IMR-90 (cell line): ENCODE measurements at regions not wholly inside any gene's neighbourhood (a gene's known extent, or its start where the extent isn't known, plus 50 kb on each side); places are given as distances from the start of the nearest gene placed in this dataset.
"Not testable (repeated sequence)": the region's sequence is repeated elsewhere in the genome, so short reads cannot be mapped to it uniquely, and the experiment has no call there.

Experiments used
- ATAC-seq: fragments of 200-7000 bp; cut with Tn5 transposase; 2 replicates; pipeline ENCODE4 v1.9.1; 2020; ENCODE audit warnings: low read depth, mild to moderate bottlenecking, moderate library complexity
- BruUV-seq: library from RNA; stranded (reverse); fragments of 400-500 nt; replicated peaks from 2 replicates; lab custom pipeline; 2021; lab: Mats Ljungman, UMichigan
- CTCF ChIA-PET: fragments of 300-600 bp; formaldehyde crosslinking; extraction: SDS; loops from one replicate; lab custom pipeline; 2021; ENCODE audit warnings: antibody characterized with exemption; lab: Yijun Ruan, JAX
- POLR2A ChIA-PET: fragments of 300-600 bp; sonication (Branson Sonifier 250); formaldehyde crosslinking; loops from one replicate; lab custom pipeline; 2022; ENCODE audit warnings: antibody characterized with exemption; ENCODE audit not compliant: unreplicated experiment; lab: Charles Lee
- DNase-seq: peaks from one replicate; pipeline ENCODE4 v3.0.0; 2013
- H2AFZ ChIP-seq: replicated peaks from 2 replicates; pipeline ENCODE3; 2013; ENCODE audit warnings: low read length, mild to moderate bottlenecking; ENCODE audit not compliant: poor library complexity
- H2AK5ac ChIP-seq: 2 replicates; pipeline ENCODE4 v1.6.1; 2013; ENCODE audit warnings: low read depth, low read length, inconsistent platforms
- H2AK9ac ChIP-seq: replicated peaks from 2 replicates; pipeline ENCODE3; 2013; ENCODE audit warnings: mild to moderate bottlenecking, low read depth, low read length, moderate library complexity; ENCODE audit not compliant: poor library complexity
- H2BK120ac ChIP-seq: 2 replicates; pipeline ENCODE4 v1.6.1; 2013; ENCODE audit warnings: low read depth, low read length, inconsistent platforms
- H2BK15ac ChIP-seq: 3 replicates; pipeline ENCODE4 v1.6.1; 2013; ENCODE audit warnings: low read depth, low read length, inconsistent platforms
- H2BK20ac ChIP-seq: 2 replicates; pipeline ENCODE4 v1.6.1; 2013; ENCODE audit warnings: low read depth, mild to moderate bottlenecking, inconsistent platforms, low read length, moderate library complexity
- H2BK5ac ChIP-seq: 2 replicates; pipeline ENCODE4 v1.6.1; 2013; ENCODE audit warnings: mild to moderate bottlenecking, low read depth, low read length, inconsistent platforms; ENCODE audit not compliant: poor library complexity, severe bottlenecking
- H3K14ac ChIP-seq: replicated peaks from 2 replicates; pipeline ENCODE4 v1.6.1; 2013; ENCODE audit warnings: low read depth, low read length, inconsistent platforms
- H3K18ac ChIP-seq: 2 replicates; pipeline ENCODE4 v1.6.1; 2013; ENCODE audit warnings: low read depth, low read length, control low read depth
- H3K23ac ChIP-seq: 2 replicates; pipeline ENCODE4 v1.6.1; 2013; ENCODE audit warnings: low read depth, low read length, inconsistent platforms
- H3K27ac ChIP-seq: 2 replicates; pipeline ENCODE4 v1.5.1; 2013; ENCODE audit warnings: mild to moderate bottlenecking, control low read depth, low read length; ENCODE audit not compliant: insufficient read depth
- H3K27me3 ChIP-seq: 2 replicates; pipeline ENCODE4 v1.6.1; 2013; ENCODE audit warnings: low read length; ENCODE audit not compliant: control insufficient read depth, insufficient read depth
- H3K36me3 ChIP-seq: 2 replicates; pipeline ENCODE4 v1.6.1; 2013; ENCODE audit warnings: low read length, mixed read lengths; ENCODE audit not compliant: control insufficient read depth, insufficient read depth
- H3K4ac ChIP-seq: 2 replicates; pipeline ENCODE4 v1.6.1; 2013; ENCODE audit warnings: low read depth, low read length, inconsistent platforms
- H3K4me1 ChIP-seq: 2 replicates; pipeline ENCODE4 v1.6.1; 2013; ENCODE audit warnings: low read length, mixed read lengths; ENCODE audit not compliant: control insufficient read depth, insufficient read depth
- H3K4me2 ChIP-seq: 2 replicates; pipeline ENCODE4 v1.6.1; 2013; ENCODE audit warnings: low read depth, mild to moderate bottlenecking, control low read depth, low read length, moderate library complexity
- H3K4me3 ChIP-seq: 2 replicates; pipeline ENCODE4 v1.5.1; 2013; ENCODE audit warnings: low read depth, mild to moderate bottlenecking, control low read depth, low read length, moderate library complexity; ENCODE audit not compliant: insufficient read depth
- H3K56ac ChIP-seq: 2 replicates; pipeline ENCODE4 v1.6.1; 2013; ENCODE audit warnings: low read length, inconsistent platforms; ENCODE audit not compliant: insufficient read depth; ENCODE audit errors: extremely low read depth
- H3K79me1 ChIP-seq, 2 experiments: 2 replicates each; pipeline ENCODE4 v1.6.1; 2013; ENCODE audit warnings: low read length in 2 of 2, inconsistent platforms in 1 of 2, low read depth in 1 of 2
- H3K9ac ChIP-seq: 2 replicates; pipeline ENCODE4 v1.6.1; 2013; ENCODE audit warnings: low read depth, low read length, control low read depth
- H3K9me1 ChIP-seq: 2 replicates; pipeline ENCODE4 v1.6.1; 2013; ENCODE audit warnings: low read length, inconsistent platforms; ENCODE audit not compliant: insufficient read depth
- H3K9me3 ChIP-seq: 2 replicates; pipeline ENCODE4 v1.6.1; 2013; ENCODE audit warnings: low read length; ENCODE audit not compliant: control insufficient read depth, insufficient read depth
- H4K20me1 ChIP-seq: 2 replicates; pipeline ENCODE4 v1.6.1; 2013; ENCODE audit warnings: low read length, inconsistent platforms; ENCODE audit not compliant: insufficient read depth
- H4K5ac ChIP-seq: 2 replicates; pipeline ENCODE4 v1.6.1; 2013; ENCODE audit warnings: mild to moderate bottlenecking, low read depth, low read length, control low read depth
- H4K8ac ChIP-seq, 2 experiments: 2 replicates each; pipeline ENCODE4 v1.6.1; 2013; ENCODE audit warnings: low read depth in 2 of 2, low read length in 2 of 2, control low read depth in 1 of 2, inconsistent platforms in 1 of 2
- H4K91ac ChIP-seq: 2 replicates; pipeline ENCODE4 v1.6.1; 2013; ENCODE audit warnings: low read depth, low read length, inconsistent platforms; ENCODE audit not compliant: insufficient read depth
- BHLHE40 ChIP-seq: fragments of 150-350 bp; IDR thresholded peaks from 2 replicates; pipeline ENCODE4 v1.6.1; 2016; ENCODE audit warnings: mild to moderate bottlenecking, low read depth, low read length
- ELK1 ChIP-seq: fragments of 150-350 bp; IDR thresholded peaks from 2 replicates; pipeline ENCODE4 v1.6.1; 2016; ENCODE audit warnings: low read depth, mild to moderate bottlenecking, low read length, moderate library complexity, borderline replicate concordance
- MAFK ChIP-seq: IDR thresholded peaks from 2 replicates; pipeline ENCODE4 v1.6.1; 2012; ENCODE audit warnings: low read depth, low read length, improper control_type of control experiment
- MXI1 ChIP-seq: IDR thresholded peaks from 2 replicates; pipeline ENCODE4 v1.6.1; 2012; ENCODE audit warnings: low read depth, mild to moderate bottlenecking, low read length, moderate library complexity, borderline replicate concordance
- POLR2A ChIP-seq: IDR thresholded peaks from 2 replicates; pipeline ENCODE4 v1.6.1; 2012; ENCODE audit warnings: mild to moderate bottlenecking, low read depth, low read length
- RCOR1 ChIP-seq: IDR thresholded peaks from 2 replicates; pipeline ENCODE4 v1.6.1; 2012; ENCODE audit warnings: mild to moderate bottlenecking, low read length, improper control_type of control experiment; ENCODE audit not compliant: insufficient replicate concordance
- SMC3 ChIP-seq: fragments of 150-350 bp; IDR thresholded peaks from 2 replicates; pipeline ENCODE4 v1.6.1; 2016; ENCODE audit warnings: low read depth, mild to moderate bottlenecking, antibody characterized with exemption, low read length, moderate library complexity
- WGBS, 2 experiments: methylation state at CpG; one replicate each; pipeline versions ENCODE4 v1.1.5 to v1.1.7; 2013; ENCODE audit warnings: missing lambda C conversion rate in 2 of 2; ENCODE audit not compliant: insufficient read length in 1 of 2; ENCODE audit errors: extremely low coverage in 2 of 2; 5-methylcytosine and 5-hydroxymethylcytosine counted together
- dilution Hi-C: fragments of 300-500 bp; cut with HindIII; formaldehyde crosslinking; loops from one replicate; pipeline ENCODE4 v1.14.3; 2018; ENCODE audit warnings: low sequenced_read_pairs; ENCODE audit not compliant: unreplicated experiment
- in situ Hi-C: fragments of 300-500 bp; cut with MboI; formaldehyde crosslinking; loops from 3 replicates; pipeline ENCODE4 v1.14.3; 2019; ENCODE audit warnings: low sequenced_read_pairs, inconsistent platforms, mixed read lengths
- intact Hi-C: fragments of 100-400 bp; cut with micrococcal nuclease; formaldehyde crosslinking; loops from 2 replicates; pipeline ENCODE4 v1.10.0; 2022

DNA sequence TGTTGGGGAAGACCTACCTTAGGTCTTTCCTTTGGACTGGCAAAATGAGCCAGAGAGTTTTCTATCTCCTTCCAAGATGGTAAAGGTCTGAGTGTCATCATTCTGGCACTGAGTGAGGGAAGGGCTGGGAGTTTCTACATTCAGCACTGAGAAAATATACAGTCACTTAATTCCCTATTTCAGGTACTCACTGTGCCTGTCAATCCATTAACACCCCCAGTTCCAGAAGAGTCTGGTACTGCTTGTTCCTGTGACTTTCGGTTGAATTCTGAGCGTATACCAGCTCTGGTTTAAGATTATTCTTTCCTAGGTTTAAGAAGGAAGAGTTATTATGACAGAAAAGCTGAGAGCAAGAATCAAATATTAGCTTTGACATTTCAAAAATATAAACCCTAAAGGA is 68.4 kb downstream of the MTX3 start:
- BruUV-seq: no TSS peak
- ATAC-seq: no peak
- Histone ChIP-seq H3K9me3 (no peaks in the 10 kb centered on the region), H2BK120ac (no peak overlapping the region), H2BK15ac (no peak overlapping the region), H4K91ac (no peak overlapping the region), H2BK20ac (no peak overlapping the region), H3K79me1 (no peaks in the 10 kb centered on the region), H2AK5ac (no peak overlapping the region), H3K23ac (no peak overlapping the region), H3K27ac (no peak overlapping the region), H3K27me3 (peaks cover 8% of the 10 kb centered on the region), H3K4me1 (no peaks in the 10 kb centered on the region), H3K36me3 (no peaks in the 10 kb centered on the region), H2AFZ (no peak overlapping the region), H2AK9ac (no peak overlapping the region), H4K8ac (no peak overlapping the region), H3K4ac (no peak overlapping the region), H3K56ac (no peak overlapping the region), H4K20me1 (no peaks in the 10 kb centered on the region), H3K4me2 (no peak overlapping the region), H3K18ac (no peak overlapping the region), H4K5ac (no peak overlapping the region), H3K9ac (no peak overlapping the region), H3K14ac (no peak overlapping the region), H3K4me3 (no peak overlapping the region), H2BK5ac (no peak overlapping the region), H3K9me1 (no peaks in the 10 kb centered on the region)
- intact Hi-C loops: no loop called here
- CTCF ChIA-PET: no interaction called here
- dilution Hi-C loops: no loop called here
- POLR2A ChIA-PET: no interaction called here
- no peak for DNase-seq
- no CpG with 5 or more reads among the region's 2 CpGs for WGBS, 2 experiments
- in situ Hi-C loops: no loop called here
- TF ChIP-seq POLR2A: no peak
- TF ChIP-seq ELK1: no peak
- TF ChIP-seq MAFK: no peak
- no peak for TF ChIP-seq SMC3
- no peak for TF ChIP-seq MXI1
- TF ChIP-seq RCOR1: no peak
- no peak for TF ChIP-seq BHLHE40

GRCh38 chr5:79907452-79907851 is 83.6 kb downstream of the MTX3 start:
- H3K23ac ChIP-seq, H3K4me2 ChIP-seq, CTCF ChIA-PET, H3K9me3 ChIP-seq, H3K56ac ChIP-seq, POLR2A ChIA-PET, H3K79me1 ChIP-seq, H2BK120ac ChIP-seq, BruUV-seq, DNase-seq, H3K9me1 ChIP-seq, H3K27ac ChIP-seq, H3K14ac ChIP-seq, H4K91ac ChIP-seq, H3K27me3 ChIP-seq, H3K4me1 ChIP-seq, in situ Hi-C loops, H2BK15ac ChIP-seq, H4K5ac ChIP-seq, H3K4me3 ChIP-seq, H2AK9ac ChIP-seq, H2AK5ac ChIP-seq, H2BK5ac ChIP-seq, H4K20me1 ChIP-seq, intact Hi-C loops, H3K36me3 ChIP-seq, dilution Hi-C loops, H2AFZ ChIP-seq, H4K8ac ChIP-seq, H2BK20ac ChIP-seq, H3K18ac ChIP-seq, ATAC-seq, H3K9ac ChIP-seq, H3K4ac ChIP-seq: not testable (repeated sequence)
- WGBS, 2 experiments: no CpG with 5 or more reads among the region's 1 CpG
